NOMO-1 treated with dmso at 0.1 percent for 144 hours (cell line): ENCODE measurements at regions not wholly inside any gene's neighbourhood (a gene's known extent, or its start where the extent isn't known, plus 50 kb on each side); places are given as distances from the start of the nearest gene placed in this dataset.

Experiments
- DNase-seq: peaks from one replicate; lab custom pipeline; 2025; ENCODE audit not compliant: unreplicated experiment; lab: John Stamatoyannopoulos, UW

DNA sequence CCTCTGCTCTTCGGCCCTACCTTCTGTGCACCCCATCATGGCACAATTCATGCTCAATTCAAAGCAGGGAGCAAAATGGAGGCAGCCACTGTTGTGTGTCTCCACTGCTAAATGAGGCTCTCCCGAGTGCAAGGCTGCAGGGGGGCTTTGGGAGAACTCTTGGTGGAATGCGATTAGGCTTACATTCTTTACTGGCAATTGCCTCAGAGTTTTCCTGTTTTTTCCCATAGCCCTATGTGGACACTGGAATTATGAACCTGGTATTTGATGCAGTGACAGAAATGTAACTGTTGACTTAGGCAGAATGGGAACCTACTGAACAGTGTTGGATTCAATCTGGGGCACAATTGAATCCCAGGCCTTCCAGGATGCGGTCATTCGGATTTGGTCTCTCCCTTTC is 187.9 kb upstream of the GMDS start:
- DNase-seq, result no peak

DNA sequence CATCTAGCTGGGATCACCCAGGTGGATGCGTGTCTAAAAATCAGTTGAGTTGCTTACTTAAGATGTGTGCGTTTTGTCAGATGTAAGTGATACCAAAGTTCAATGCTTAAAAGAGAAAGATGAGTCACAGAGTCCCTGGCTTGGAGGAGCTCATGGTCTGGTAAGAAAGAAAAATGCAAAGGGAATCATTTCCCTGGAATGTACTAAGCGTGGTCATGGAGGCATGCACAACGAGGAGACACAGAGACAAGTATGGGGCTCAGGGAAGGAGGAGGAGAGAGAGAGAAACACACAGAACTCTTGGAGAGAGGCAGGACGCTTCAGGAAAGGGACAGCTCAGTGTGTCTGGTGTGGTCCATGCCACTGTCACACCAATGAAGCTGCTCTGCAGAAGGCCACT is 186.9 kb upstream of the GMDS start:
- DNase-seq, result no peak

DNA sequence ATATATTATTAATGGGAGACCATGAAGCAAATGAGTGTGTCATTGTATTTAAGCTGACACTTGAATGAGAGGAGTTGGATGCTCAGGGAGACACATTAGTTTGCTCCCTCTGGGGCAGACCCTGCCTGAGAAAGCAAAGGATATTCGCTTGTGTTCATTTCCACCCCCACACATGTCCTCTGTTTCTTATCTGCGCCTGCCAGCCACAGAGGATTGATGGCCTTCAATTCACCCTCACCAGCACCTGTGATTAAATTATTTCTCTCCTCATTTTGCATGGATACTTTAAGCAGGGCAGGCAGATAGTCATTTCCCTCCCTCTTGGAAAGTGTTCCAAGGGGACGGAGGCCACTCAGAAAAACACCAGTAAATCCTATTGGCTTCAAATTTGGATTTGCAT is 185.2 kb upstream of the GMDS start:
- no peak for DNase-seq

DNA sequence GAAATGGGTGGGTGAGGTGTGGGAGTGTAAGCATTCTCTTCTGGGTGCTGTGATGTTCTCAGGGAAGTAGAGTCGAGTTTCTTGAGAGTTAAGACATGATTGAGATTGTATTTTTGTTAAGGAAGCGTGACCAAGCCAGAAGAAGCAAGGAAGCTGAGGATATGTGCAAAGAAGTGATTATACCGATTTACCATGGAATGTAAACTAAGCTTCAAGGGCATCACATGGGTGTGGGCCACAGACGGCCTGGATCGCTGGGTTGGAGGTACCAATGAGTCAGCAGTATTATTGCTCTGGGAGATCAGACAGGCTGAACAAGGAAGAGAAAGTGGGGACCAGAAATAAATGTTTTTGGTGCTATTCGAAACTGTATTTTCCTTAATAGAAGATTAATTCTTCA is 184.1 kb upstream of the GMDS start:
- no peak for DNase-seq

DNA sequence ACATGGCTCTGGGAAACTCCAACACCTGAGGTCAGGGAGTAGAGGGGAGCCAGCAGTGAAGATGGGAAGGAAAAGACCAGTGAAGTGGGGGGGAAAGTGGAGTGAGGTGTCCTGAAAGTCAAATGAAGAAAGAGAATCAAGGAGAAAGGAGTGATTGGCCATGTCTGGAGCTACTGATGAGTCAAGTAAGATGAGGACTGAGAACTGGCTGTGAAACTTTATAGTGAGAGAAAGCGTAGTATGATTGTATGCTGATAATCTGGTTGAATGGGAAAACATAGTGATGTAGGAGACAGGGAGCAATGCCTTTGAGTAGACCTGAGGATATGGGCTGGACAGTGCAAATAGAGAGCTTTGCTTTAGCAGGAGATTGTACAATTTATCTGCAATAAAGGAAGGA is 183.6 kb upstream of the GMDS start:
- DNase-seq, result no peak

DNA sequence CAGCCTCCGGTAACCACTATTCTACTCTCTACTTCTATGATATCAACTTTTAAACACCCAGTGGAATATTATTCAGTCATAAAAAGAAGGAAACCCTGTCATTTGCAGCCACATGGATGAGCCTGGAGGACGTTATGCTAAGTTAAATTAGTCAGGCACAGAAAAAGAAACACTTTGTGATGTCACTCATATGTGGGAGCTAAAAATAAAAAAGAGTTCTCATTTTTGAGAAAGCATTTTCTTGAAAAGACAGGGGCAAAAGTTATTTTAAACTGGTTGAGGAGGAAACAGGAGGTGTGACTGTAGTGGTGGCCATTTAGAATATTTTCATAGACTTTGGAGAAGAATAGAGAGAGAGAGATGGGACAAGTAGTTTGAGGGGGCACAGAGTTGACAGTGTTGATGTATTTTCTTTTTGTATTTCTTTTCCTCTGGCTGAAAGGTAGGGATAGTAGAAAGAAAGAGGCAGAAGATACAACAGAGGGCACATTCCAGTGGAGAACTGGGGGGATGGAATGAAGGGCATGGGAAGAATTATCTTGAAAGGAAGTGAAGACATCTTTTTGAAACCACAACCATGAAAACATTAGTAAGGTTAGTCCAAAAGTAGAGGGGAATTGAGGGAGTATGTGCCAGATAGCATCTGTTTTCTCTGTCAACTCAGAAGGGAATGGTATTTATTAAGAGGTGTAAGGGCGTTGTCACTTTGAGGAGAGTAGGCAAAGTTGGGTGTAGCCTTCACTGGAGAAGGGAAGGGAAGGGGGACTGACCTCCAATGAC is 181.3 kb upstream of the GMDS start:
- DNase-seq, result no peak

DNA sequence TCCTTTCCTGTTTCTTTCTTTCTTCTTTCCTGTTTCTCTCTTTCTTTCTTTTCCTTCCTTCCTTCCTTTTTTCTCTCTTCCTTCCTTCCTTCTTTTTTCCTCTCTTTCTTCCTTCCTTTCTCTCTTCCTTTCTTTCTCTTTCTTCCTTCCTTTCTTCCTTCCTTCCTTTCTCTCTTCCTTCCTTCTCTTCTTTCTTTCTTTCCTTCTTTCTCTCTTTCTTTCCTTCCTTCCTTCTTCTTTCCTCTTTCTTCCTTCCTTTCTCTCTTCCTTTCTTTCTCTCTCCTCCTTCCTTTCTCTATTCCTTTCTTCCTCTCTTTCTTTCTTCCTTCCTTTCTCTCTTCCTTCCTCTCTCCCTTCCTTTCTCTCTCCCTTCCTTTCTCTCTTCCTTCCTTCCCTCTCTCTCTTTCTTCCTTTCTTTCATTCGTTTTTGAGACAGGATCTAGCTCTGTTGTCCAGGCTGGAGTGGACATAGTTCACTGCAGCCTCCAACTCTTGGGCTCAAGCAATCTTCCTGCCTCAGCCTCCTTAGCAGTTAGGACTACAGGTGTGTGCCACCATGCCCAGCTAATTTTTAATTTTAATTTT is 170.8 kb upstream of the GMDS start:
- no peak for DNase-seq

DNA sequence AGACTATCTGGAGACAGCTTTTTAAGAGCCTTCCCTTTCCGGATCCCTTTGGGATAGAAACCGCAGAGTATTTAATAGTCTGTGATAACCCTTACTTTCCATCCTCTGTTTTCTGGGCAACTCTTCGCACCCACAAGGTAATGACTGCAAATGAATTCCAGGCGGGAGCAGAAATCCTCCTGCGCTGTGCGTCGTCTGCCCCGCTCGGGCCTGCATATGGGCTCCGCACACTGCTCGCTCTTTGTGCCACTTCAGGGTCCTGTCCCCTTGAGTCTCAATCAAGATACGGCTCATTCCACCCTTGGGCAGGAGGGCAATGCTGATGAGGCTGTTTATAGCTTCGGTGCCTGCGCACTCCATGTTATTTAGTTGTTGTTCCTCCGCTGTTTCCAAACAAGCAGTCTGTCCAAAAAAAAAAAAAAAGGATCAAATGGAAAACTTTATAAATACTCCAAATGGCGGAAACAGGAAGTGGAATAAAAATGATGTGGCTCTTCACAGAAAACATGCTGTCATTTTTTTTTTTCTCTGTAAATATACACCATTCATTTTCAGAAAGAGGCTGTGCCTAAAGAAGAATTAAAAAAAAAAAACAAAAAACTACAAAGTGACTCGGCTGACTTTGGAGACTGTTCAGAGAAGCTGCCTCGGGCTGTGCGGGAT is 169.6 kb upstream of the GMDS start:
- DNase-seq, result no peak

DNA sequence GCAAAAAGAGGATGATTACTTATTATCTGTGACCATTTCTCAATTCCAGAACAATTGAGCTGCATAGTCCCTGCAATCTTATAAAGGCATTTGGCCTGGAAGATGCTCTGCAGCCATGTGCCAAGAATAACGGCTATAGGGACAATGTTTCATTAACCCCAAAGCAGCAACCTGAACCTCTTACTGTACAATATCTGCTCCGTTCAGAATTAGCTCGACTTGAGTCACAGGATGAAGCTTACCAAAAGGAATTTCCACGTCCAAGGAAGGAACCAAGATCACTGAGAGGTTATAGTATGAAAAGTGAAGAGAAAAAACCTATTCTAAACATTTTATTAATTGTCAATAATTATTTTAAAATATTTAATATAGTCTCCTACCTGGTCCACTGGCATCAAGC is 167.3 kb upstream of the GMDS start:
- DNase-seq, result no peak

DNA sequence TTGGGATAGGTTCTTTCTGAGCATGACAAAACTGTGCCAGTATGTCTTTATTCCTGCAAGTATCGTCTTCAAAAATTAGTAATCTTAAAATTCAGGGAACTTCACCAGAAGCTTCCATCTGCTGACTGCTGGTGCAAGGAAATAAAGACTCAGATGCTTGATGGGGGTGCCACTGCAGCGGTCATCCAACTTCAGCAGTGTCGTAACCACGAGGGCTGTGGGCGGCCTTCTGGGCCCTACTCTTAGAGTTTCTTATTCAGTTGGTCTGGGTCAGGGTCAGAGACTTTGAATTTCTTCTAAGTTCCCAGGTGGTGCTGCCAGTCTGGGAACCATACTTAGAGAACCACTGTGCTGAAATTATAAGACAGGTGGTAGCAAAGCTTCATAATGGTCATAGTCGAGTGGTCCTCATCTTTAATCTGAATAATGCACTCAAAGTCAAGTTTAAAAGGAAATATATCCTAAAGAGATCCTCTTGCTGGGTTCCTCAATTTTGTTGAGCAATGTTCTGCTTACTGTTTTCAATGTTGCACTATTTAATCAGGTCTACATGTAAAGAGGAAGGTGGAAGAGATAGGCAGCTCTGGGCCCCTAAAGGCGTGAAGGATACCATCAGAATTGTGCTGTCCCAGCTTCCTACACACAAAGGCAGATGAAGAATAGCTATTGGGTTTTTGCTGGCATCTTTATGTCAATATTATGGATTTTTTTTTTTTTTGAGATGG is 165.4 kb upstream of the GMDS start:
- peak; percentile 65 for DNase-seq

DNA sequence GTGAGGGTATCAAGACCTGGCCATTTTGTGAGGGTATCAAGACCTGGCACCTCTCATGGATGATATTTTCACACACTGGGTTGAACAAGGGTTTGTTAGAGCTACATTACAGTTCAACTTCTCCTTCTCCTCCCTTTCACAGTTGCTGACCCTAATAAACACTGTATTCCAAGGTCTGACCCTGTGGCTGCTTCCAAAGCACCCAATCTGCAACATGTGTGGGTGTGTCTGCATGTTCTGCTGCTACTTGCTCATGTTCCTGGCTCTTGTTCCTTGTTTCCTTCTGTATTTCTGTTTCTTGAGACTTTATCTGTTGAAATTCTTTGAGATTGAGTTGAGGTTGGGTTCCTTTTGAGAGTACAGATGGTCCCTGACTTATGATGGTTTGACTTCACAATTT is 162.1 kb upstream of the GMDS start:
- DNase-seq, result no peak

DNA sequence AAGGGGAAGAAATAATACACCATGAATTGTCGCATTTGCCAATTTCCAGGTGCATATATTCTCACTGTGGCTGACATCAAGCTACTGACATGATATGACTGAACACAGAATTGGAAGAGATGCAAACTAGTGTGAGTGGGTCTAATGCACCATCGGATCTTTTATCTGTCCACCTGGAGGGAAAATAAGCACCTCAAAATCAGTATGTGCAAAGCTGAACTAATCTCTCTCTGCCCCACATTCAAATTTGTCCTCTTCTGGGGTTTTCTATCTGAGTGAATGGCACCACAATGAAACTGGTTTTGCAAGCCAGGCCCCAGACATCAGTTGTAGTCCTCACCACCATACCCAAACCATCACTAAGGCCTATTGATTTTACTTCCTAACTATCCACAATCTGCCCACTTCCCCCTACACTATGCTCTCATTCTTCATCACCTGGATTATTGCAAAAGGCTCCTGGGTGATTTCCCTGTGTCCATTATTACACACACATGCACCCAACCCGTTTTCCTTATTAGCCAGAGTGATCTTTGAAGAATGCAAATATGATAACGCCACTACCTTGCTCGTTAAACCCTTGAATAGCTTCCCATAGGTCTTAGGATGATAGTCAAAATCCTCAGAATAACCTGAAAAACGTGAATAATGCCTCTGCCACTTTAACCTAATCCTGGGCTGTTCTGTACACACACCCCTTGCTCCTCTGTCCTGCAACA is 159.0 kb upstream of the GMDS start:
- no peak for DNase-seq

DNA sequence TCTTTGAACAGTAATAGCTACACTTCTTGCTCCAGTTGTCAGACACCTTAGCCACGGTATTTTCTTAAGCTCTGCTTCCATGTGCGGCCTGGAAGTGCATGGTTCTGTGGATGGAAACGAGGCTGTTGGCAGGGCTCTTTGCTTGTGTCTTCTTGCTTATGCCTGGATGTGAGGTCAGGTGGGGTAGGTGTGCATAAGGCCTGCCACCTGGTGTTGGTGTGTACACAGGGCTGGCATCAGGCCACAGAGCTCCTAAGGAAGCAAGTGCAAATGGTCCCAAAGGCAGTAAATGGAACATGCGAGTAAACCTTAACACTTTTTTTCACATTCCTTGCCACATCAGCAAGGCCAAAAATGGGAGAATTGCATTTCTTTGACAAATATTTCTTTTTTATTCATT is 158.1 kb upstream of the GMDS start:
- no peak for DNase-seq

DNA sequence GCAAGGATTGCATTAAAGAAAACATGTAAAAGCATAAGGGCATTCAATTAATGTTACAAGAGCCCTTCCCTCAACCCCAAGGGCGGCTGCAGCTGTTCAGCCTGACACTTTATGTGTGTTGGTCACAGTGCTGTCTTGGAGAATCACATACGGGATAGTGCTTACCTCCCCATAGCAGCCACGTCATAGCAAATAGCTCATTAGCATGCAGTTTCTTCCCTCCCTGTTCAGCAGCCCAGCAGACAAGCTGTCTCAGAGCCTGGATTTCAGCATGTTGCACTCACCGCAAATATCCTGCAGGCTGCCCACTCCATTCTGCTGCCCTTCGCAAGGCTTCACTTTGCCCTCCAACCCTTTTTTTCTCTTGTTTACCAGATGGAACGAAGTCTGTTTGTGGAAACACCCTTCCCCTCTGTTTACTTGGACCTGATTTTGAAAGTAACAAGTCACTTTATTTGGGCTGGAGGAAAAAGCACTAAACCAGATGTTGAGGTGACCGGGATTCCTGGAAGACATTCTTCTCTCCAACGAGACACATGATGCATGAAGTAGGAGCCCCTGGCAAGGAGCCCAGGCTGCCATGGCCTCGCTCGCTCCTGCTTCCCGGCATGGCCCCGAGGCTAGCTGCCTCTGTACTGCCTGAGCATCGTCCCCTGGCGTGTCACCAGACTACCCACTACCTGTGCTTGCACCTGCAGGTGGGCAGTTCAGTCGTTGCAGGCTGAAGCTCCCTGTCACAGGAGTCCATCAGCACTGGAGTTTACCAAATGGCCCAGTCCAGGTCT is 151.6 kb upstream of the GMDS start:
- DNase-seq, result no peak

DNA sequence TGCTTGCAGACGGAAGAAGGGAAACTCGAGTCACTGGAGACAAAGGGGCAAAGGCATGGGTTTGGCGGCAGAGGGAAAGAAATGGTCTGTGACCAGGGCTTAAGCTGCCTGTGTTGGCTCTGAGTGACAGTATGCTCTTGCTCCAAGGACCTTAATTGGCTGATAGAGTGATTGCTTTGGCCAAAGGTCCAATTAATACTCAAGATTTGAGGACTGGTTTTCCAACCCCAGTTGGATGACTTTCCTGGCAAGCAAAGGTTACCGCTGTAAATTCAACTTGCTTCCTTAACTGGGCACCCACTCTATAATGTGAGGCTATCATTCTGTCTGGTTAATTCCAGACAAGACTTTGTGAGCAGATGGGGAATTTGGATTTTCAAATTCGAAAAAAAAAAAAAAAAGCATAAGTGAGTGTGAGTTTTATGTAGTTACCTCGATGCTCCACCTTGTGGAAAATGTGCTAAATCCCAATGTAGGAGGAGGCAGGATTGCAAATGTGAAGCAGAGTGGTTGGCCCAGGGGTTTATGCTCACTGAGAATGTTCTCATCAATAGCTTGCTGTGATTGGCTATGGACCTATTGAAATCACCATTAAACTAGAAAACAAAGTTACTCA is 150.7 kb upstream of the GMDS start:
- DNase-seq, result no peak

DNA sequence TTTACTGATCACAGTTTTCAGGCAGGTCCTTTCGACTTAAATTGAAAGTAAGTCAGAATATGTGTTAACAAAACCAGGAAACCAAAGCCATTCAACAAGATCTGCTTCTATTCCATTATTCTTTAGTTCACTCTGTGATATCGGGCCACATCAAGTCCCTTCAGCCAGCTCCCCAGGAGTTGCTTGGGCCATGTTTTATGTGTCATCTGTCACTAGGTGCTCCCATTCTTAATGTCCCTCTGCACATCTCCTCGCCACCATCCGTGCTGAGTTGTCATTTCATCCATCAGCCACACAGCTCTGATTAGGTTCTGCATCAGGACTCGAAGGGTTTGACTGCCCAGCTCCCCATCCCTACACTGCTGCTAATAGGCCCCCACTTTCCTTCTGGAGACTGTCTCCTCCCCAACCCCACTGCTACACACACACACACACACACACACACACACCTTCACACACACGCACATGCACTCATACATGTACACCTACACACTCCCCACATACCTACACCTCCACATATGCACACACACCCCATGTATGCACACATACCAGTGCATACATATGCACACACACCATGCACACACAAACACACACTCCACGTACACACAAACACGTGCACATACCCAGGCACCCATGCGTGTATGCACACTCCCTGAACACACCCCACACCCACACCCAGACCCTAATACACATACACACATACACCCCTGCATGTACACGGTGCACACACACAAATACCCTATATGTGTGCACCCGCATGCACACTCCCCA is 143.3 kb upstream of the GMDS start:
- DNase-seq, result no peak

DNA sequence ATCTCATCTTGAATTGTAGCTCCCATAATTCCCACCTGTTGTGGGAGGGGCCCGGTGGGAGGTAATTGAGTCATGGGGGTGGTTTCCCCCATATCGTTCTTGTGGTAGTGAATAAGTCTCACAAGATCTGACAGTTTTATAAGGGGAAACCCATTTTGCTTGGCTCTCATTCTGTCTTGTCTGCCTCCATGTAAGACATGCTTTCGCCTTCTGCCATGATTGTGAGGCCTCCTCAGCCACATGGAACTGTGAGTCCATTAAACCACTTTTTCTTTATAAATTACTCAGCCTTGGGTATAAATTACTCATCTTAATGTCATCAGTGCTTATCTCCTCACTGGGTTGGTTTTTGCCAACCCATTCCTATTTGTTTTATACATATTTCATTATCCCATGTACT is 142.0 kb upstream of the GMDS start:
- no peak for DNase-seq

DNA sequence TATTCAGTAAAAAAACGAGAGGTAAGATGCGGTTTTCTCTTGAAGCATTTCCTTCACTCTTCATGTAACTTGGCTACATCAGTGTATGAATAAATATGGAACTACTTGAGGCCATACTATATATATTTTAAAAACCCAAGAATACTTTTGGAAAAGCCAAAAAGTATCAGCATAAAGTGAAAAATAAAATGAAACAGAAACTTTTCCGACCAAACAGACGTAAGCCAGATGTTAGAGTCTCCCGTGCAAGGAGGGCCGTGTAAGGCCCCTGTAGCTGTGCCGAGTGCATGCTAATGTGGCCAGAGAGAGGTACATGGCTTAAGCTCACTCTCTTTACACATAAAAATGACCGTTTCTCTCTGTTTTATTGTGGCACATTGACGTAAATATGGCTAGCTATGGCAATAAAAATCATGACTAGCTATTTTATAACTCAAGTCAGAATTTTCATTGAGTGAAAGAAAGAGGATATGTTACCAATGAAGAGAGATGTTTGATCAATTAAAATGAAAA is 140.1 kb upstream of the GMDS start:
- no peak for DNase-seq

DNA sequence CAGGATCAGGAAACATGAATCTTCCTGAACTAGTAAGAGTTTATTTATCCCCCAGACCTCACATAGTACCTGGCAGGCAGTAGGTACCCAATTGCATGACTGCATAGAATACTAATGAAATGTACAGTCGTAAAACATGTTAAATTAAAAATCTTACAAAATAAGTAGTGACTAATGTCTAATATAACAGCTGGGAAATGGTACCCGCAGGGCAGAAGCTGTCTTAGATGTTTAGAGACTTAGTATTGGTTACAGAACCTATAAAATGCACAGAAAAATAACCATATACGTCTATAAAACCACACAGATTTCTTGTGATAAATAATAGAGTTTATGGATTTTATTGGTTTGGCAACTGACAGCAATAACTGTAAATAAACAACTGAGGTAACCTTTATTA is 139.1 kb upstream of the GMDS start:
- no peak for DNase-seq
